Activated effector memory CD4-positive, alpha-beta T cell treated with anti-CD3 and anti-CD28 coated beads, Interleukin-2, amount 50 U/mL, for 16 hours (primary cell): ENCODE measurements at regions not wholly inside any gene's neighbourhood (a gene's known extent, or its start where the extent isn't known, plus 50 kb on each side); places are given as distances from the start of the nearest gene placed in this dataset.

Experiments
- DNase-seq: peaks from one replicate; pipeline ENCODE4 v3.0.0-alpha.2; 2020

DNA sequence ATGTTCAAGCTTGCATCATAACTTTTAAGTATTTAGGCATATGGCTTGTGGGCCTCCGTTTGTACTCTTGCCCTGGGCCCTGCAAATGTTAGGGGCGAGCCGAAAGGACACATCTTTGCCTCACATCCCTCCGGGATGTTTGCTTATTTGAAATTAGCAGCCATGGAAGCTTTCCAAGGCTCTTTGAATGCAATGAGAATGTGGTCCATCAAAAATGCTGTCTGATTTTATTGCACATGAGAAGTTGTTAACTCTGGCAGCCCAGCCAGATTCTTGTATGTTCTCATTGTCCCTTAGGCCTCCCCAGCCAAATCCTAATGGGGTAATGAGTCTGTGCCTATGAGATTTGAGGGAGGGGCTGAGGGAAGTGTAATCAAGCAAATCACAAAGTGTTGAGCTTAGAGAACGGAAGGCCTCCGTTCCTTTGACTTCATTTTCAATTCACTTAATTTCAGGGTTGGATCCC, 261.2 kb upstream of the MARCKS start:
- DNase-seq = no peak

DNA sequence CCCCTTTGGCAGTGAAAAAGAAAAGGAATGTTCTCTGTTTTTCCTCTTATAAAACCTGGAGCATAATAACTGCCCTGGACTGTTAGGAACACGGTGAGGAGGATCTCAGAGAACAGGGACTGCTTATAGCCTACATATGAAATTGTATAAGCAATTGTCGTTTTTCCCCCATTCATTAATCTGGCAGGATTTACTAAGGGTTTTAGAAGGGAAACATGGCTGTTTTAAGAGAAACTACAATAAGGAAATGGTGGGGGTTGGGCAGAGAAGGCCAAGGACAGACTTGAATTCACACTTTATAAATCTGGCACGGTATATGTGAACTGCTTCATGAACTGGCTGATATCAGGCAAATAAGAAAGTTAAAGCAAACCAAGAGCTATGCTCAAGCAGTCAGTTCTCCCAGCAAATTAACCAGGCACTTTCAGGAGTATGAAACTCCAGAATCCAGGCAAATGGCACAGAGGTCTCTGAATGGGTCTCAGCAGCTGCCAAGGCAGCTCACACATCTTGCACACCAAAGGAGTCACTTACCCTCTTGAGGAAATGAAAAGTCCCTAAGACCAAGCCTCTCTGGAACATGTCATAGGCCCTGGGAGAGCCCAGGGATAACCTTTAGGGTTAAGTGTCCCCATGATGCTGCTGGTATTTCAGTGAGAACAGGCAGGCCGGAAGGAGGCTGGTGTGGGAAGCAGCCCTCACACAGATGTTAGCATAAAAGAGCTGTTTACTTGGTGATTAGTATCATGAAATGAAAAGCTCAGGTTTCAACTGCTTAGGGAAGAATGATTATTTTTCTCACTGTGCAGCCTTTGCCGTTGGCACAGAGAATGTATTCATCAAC, 260.5 kb upstream of the MARCKS start:
- DNase-seq = no peak

DNA sequence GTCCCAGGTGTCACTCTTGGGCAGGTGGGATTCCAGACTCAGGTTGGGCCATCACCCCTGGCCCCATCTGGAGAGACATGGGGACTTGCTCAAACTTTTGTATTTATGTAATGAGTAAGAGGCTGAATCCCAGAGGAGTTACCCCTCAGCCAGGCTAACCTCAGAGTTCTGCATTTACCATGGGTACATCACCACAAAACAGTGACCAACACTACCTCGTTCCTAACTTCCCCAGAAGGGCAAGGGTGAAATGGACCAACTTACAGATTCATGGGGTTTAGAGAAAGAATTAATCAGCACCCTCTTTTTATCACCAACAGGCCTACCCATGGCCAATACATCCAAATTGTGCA, 259.9 kb upstream of the MARCKS start:
- DNase-seq = no peak

DNA sequence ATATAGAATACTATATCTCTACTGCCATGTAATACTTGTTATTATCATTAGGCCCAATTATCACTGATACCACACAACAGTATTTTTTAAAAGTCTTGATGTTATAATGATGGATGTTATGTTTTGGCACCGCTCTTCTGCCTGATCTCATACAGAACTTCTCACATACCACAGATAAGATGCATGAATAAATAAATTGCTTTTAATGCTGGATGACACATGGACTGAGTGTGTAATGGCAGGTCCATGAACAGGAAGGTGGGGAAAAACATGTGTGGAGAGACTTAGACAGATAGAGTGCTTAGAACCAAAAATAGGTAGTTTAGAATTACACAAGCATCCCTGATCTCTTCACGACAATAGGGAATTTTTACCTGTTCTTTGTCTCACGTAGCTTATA, 258.4 kb upstream of the MARCKS start:
- DNase-seq = no peak

DNA sequence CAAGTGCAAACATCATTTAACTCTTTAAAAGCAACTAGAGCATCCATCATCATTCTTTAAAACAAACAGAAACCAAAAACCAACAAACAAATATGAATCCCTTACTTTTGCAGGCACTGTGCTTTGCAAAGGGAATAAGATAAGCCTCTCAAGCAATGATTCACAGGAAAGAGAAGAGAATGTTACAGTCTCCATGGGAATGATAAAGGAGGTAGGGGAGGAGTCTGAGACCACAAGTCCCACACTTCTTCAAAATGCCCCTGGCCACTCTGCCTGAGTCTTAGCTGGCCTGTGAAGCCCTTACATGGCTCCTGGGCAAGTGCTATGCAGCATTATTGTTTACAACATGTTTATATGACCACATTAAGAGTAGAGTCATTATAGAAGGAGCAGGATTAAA, 257.7 kb upstream of the MARCKS start:
- no peak for DNase-seq

DNA sequence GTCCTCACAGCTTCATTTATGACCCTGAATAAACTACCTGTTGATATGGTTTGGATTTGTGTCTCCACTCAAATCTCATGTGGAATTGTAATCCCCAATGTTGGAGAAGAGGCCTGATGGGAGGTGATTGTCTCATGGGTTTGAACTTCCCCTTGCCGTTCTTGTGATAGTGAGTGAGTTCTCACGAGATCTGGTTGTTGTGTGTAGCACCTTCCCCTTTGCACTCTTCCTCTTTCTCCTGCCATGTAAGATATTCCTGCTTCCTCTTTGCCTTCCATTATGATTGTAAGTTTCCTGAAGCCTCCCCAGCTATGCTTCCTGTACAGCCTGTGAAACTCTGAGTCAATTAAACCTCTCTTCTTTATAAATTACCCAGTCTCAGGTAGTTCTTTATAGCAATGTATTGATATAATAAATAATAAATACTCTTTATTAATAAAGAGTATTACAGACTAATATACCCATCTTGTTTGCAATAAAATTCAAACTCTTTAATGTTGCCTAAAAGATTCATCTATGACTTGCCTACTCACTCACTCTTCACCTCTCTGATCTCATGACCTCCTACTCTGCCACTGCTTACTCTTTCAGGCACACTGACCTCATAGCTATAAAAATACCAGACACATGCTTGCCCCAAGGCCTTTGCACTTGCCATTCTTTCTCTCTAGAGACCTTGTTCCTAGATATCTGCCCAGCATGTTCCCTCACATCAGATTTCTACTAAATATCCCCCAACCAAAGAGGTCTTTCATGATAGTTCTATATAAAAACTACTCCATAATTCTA, 256.4 kb upstream of the MARCKS start:
- no peak for DNase-seq

DNA sequence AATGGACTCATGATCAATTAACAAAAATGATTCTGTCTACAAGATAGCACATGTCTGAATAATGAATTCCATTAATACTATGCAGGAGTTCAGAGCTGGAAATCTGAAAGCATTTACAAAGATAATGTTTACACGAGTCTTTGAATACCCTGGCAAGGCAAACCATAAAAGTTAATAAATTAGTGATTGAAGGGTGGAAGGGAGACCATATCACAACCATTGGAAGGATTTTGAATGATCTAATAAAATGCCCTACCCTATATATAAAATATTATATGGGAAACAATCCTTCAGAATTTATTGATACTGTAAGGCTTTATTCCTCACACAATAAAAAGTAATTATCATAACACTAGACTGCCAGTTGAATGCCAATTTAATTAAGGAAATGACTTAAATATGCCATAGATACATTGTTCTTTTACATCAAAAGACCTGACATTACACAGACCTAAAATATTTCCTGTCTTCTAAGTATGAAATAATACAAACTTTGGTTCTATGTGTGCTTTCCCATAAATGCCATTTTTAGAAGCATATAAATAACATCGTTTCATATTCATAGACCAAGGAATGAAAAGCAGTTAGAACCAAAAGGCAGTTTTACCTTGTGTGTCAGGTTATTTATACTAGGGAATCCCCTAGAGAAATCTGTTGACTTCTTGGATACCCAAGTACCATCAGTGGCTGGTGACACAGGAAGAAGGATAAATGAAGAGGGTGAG, 249.2 kb upstream of the MARCKS start:
- DNase-seq = no peak

DNA sequence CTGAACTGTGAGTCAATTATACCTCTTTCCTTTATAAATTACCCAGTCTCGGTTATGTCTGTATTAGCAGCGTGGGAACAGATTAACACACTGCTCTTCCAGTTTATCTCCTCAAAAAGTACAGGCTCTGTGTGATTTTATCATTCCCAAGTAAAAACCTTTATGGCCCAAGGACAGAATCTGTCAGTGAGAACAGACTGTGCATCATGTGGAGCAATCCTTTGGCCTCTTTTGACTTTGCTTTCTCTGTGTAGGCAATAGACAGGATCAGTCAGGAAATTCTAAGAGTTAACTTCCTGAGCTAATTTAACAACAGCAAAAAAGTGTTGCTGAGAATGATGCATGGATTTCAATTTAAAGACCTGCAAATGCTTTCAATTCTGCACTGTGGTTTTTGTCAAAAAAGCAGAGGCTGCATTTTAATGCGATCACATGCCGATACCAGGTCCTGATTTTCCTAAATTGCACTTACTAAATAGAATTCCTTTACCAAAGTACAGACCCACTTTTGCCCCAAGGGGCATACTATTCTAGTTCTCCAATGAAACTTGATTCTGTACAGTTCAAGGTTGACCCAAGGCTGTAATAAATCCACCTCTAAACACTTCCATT, 246.7 kb upstream of the MARCKS start:
- DNase-seq = no peak

DNA sequence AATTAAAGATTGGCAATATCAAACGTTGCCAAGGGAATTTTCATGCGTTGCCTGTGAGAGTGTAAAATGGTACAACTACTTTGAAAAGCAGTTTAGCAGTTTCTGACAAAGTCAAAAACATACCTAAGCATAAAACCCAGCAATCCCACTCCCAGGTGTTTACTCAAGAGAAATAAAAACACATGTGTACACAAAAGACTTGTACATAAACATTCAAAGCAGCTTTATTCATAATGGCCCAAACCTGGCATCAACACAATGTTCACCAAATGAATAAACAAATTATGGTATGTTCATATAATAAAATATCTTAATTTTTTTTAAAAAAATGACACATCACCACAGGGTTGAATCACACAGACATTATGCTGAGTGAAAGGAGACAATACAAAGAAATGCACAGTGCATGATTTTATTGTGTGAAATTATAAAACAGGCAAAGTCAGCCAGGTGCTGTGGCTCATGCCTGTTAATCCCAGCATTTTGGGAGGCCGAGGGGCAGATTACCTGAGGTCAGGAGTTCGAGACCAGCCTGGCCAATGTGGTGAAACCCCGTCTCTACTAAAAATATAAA, 240.4 kb upstream of the MARCKS start:
- no peak for DNase-seq

DNA sequence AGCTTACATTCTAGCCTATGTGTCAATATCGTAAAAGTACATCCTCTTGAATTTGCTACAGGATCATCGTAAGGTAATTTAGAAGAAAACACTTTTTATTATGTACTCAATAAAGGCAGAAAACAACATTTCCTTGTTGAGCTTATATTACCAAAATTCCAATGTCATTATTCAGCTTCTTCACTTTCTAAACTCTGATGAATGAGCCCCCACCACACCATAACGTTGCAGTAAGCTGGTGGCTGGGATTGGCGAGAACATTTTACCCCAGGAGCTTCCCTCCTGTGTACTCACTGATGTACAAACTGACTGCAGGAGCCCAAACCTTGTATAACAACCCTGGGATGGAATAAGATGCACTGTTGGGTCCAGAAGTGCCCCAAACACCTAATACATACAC, 238.1 kb upstream of the MARCKS start:
- no peak for DNase-seq

DNA sequence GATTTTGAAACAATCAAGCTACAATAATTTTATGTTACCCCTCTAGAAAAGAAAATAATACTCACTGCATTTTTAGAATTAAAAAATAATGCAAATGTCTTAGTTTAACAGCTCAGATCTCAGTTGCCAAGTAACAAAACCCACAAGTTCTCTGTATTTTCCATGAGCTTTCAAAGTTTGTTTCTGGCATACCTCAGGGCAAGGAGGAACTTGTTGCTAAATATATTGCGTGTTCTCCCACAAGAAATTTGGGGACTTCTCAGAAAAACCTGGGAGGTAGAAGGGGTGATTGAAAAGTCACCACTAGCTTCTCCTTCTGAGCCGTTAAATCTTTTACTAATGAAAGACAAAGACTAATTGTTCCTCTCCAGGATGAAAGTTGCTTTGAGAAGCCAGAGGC, 236.8 kb upstream of the MARCKS start:
- no peak for DNase-seq

DNA sequence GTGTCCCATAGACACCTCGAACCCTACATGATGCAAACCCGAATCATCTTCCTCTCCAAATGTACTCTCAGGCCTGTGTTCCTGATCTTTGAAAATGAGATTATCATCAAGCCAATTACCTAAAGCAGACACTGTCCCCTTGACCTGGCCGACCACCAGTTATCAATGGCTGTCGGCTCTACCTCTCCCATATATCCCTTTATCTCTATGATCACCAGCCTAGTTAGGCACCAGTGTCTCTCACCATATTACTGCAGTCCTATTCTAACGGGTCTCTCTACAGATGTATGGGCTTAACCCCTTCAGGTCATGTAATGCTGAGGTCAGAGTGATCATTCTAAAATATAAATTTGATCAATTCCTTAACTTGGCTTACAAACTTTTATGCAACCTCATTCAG, 234.9 kb upstream of the MARCKS start:
- no peak for DNase-seq

DNA sequence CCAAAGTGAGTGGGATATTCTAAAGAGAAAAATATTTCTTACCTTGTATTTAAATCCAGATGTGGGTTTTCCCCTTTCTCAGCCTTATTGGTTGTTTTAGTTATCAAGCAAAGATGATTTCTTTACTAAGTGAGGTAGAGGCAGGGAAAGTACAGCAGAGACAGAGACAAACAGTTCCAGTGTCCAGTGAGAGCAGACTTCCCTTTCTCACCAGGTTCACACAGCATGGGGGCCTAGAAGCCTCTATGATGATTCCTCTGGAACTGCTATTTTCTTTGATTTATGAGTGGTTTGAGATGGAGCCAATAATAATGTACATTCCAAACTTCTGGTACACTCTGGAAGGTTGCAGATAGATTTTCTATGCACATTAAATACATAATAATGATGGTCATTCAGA, 234.0 kb upstream of the MARCKS start:
- DNase-seq = no peak

DNA sequence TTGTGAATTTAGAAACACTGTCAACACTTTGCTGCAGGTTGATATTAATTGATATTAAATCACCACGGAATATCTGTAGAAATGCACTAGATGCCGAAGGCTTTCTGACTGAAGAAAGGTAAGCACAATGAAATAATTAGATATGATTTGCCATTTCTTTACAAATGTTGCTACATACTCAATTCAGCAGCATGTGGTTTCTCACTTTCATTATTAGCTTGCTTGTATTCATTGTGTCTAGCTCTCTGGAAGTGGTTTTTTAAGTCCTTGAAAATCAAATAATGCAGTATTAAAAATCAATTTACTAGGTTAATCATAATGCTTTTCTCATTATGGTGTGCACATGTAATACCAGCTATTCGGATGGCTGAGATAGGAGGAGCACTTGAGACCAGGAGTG, 231.3 kb upstream of the MARCKS start:
- DNase-seq = no peak

DNA sequence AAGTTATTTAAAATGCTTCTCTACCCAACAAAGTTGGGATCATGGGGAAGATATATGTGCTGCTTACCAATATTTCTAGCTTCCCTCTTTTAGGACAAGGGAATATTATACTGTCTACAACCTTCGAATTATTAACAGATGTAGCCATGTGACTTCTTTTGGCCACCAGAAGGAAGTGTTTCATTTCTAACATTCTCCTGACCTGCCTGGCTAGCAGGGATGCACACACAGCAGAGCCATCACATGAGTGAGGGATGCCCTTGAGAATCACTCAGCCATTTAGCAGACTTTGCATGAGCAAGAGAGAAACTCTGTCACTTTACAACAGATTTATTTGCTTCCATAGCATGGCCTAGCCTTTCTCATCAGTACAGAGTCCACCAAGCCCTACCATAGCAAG, 230.7 kb upstream of the MARCKS start:
- no peak for DNase-seq

DNA sequence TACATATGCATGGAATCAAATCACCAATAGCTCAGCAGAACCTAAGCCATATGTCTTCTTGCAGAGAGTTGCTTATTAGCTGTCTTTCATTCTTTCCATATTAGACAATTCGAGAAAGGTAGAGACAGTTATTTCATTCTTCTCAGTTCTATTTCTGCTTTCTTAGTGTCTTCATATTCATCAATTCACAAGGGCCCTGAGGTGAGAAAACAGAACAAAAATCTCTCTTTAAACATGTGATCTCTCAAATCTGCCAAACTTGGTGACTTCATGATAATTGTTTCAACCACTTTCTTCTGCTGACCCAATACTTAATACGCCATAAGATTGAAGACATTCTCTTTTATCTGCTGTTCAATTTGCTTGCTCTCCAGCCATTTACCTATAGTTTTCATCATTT, 229.7 kb upstream of the MARCKS start:
- no peak for DNase-seq

DNA sequence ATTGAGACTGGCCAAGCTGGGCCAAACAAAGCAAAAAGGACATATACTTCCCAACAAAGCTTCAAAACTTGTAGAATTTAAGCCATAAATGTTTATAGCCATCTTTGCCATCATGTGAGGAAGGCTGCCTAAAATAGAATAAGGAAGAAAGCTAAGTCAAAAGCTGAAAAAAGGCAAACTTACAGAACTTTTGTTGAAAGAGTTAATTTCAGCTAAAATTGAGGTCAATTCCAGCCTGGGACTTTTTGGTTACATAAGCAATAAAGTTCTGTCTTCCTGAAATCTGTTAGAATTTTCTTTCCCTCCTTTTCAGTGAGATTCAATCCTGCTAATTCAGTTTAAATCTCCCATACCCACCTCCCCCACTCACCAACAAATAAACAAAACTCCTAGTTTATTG, 227.9 kb upstream of the MARCKS start:
- no peak for DNase-seq

DNA sequence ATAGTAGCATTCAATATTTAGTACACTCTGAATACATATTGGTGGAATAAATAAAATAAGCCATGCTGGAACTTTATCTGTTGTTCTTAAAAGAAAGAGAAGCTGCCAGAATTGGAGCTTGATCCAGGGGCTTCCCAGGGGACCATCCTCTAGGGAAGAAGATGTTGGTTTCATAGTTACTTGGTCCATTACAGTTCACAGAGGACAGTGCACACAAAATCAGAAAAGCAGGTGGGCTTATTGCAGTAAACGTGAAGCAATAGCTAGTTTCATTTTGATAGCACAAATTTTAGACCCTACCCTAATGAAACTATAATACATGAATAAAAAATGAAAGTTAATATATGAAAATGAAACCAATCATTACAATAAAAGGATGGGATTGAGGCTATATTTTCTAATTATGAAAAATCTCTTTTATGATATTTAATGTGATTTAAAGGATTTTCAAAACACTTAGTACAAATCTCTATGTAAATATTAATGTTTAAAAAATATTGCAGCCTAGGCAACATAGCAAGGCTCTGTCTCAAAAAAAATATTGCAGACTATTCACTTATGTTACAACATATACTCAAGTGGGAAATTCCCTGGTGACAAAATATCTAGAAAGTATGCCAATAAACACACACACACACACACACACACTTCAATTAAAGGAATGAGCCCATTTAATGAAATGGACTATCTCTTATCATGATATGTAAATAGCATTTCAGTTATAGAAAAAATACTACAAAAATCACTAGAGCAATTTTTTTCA, 227.0 kb upstream of the MARCKS start:
- no peak for DNase-seq

DNA sequence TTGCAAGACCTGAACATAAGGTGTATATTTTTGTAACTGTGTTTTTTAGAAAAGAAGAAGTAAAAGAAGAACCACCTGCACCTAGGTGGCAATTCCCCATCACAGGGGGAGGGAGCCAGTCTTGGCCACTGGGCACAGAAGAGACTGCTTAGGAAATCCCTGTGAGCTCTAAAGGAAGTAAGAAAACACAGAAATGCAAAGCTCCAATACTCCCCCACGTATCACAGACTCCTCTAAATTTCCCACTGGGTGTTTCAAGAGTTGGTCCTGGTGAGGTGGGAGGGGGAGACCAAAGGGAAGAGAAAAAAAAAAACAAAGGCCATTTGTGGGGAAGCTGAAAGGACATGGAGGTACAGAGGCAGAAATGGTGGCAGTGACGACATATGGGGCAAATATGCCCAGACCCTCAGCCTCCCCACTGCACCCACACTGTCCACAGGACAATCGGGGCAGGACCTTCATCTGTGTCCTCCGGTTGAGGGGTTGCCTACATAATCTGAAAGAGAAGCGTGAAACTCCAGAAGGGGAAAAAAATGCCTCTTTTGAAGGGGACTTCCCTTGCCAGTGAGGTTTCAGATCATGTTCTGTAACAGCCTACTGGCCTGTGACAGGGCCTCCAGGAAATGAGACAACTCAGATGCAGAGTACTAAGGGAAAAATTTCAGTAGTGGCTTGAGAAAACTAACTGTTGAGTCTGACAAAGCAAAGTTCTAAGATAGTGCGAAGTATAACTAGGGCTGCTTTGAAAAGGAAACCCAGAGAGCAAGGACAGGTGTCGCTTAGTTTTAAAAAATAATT, 226.2 kb upstream of the MARCKS start:
- DNase-seq = peak; percentile 69

DNA sequence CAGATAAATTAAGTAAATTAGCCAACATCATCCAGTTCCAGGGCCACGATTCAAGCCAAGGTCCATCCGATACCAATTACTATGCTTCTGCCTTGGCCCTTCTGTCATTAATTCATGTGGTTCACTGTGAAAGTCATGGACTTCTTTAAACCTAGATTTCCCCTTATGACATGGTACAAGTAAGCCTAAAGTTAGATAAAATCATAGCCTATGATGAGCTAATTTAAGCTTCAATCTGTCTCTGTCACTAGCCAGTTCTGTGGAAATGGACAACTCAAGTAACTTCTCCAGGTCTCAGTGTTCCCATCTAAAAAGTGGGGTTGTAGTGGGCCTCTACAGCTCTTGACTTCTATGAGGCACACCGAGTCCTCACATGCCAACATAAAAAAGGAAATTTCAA, 225.5 kb upstream of the MARCKS start:
- DNase-seq = no peak

DNA sequence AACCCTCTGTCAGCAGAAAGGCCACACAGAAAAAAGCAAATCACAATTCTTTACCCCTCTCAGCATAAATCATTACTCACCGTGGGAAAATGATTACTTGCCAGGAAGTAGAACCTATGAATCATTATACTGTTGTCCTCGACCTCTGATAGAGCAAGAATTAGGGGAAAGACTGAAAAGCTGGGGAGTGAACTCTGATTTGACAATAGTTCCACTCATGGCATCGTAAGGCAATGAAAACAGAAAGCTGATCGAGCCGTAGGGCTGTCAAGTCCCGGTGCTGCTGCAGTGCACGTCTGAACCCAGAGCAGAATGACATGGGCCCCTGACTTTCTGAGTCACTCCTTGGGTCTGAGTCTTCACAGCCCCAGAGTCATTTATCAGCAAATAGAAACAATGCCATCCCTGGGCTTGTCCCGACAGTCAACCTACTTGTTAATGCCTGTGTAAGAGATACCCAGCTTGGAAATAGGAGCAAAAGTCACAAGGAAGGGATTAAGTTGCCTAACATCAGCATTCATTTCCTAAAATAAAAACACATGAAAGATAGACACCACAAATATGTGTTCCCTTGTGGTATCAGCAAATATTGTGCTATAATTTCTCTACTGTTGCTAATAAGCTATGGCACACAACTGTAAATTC, 224.8 kb upstream of the MARCKS start:
- peak; percentile 81 for DNase-seq
